HCT116 (cell line): ENCODE measurements at regions not wholly inside any gene's neighbourhood (a gene's known extent, or its start where the extent isn't known, plus 50 kb on each side); places are given as distances from the start of the nearest gene placed in this dataset.

Experiments used
- ATF3 ChIP-seq: IDR thresholded peaks from 2 replicates; pipeline ENCODE4 v1.6.1; 2012
- CBX3 ChIP-seq: IDR thresholded peaks from 2 replicates; pipeline ENCODE4 v1.6.1; 2012; ENCODE audit warnings: low read depth
- CTCF ChIP-seq, 3 experiments: fragments of 200-600 bp in 1 of 3; sonication (generic) in 1 of 3; IDR thresholded peaks in 2 of 3; conservative IDR thresholded peaks in 1 of 3; 2 replicates each; pipeline ENCODE4 v1.5.1; 2012 to 2017; ENCODE audit warnings: low read depth in 2 of 3, low read length in 2 of 3, antibody characterized with exemption in 1 of 3, borderline replicate concordance in 1 of 3, control low read depth in 1 of 3, mild to moderate bottlenecking in 1 of 3, mixed read lengths in 1 of 3, mixed run types in 1 of 3, moderate library complexity in 1 of 3; ENCODE audit not compliant: insufficient read depth in 1 of 3
- ELF1 ChIP-seq: IDR thresholded peaks from 2 replicates; pipeline ENCODE4 v1.6.1; 2012; ENCODE audit warnings: low read depth, borderline replicate concordance
- EZH2 ChIP-seq: fragments of 200-600 bp; sonication (generic); IDR thresholded peaks from 2 replicates; pipeline ENCODE4 v1.6.1; 2017; ENCODE audit warnings: antibody characterized with exemption, mixed run types
- EZH2phosphoT487 ChIP-seq: fragments of 200-600 bp; IDR thresholded peaks from 2 replicates; pipeline ENCODE4 v1.6.1; 2018; ENCODE audit warnings: antibody characterized with exemption, borderline replicate concordance
- POLR2A ChIP-seq: IDR thresholded peaks from 2 replicates; pipeline ENCODE4 v1.7.0; 2011; ENCODE audit warnings: borderline replicate concordance; ENCODE audit not compliant: insufficient read depth, insufficient read length; ENCODE audit errors: extremely low read depth
- POLR2AphosphoS5 ChIP-seq: IDR thresholded peaks from 2 replicates; pipeline ENCODE4 v1.6.1; 2011; ENCODE audit warnings: mild to moderate bottlenecking, low read depth, low read length, moderate library complexity
- REST ChIP-seq: IDR thresholded peaks from 2 replicates; pipeline ENCODE4 v1.6.1; 2012; ENCODE audit warnings: low read depth
- YY1 ChIP-seq: IDR thresholded peaks from 2 replicates; pipeline ENCODE4 v1.6.1; 2011; ENCODE audit warnings: low read length, low read depth, moderate library complexity, mild to moderate bottlenecking; ENCODE audit not compliant: insufficient replicate concordance; ENCODE audit errors: extremely low read depth

- TF ChIP-seq EZH2: no peak
- TF ChIP-seq CTCF (IDR thresholded peaks at IDR 0.05 in 2 of 3, conservative IDR thresholded peaks at IDR 0.05 in 1 of 3; ENCODE audit: borderline replicate concordance in 1 of 3, insufficient read depth in 1 of 3, low read depth in 2 of 3, low read length in 2 of 3): no peak
- TF ChIP-seq POLR2A: no peak
- TF ChIP-seq ATF3: no peak
- no peak for TF ChIP-seq CBX3
- no peak for TF ChIP-seq POLR2AphosphoS5
- no peak for TF ChIP-seq ELF1
- TF ChIP-seq EZH2phosphoT487: no peak
- no peak for TF ChIP-seq YY1
- TF ChIP-seq REST: no peak
Measured at GRCh38 chr2:71743995-71744675, 290.8 kb downstream of the DYSF start.
